Hepatocyte (in vitro differentiated cells): ENCODE measurements at regions not wholly inside any gene's neighbourhood (a gene's known extent, or its start where the extent isn't known, plus 50 kb on each side); places are given as distances from the start of the nearest gene placed in this dataset.
A peak's percentile ranks its signal among the peaks of the same experiment; 100 is the strongest.

Experiments
- DNase-seq: peaks from one replicate; pipeline ENCODE4 v3.0.0-alpha.2; 2016; ENCODE audit warnings: low spot score
- H2AFZ ChIP-seq: fragments of 200-600 bp; sonication (generic); 2 replicates; pipeline ENCODE4 v1.6.0; 2016; ENCODE audit warnings: antibody characterized with exemption, mild to moderate bottlenecking
- H3K27ac ChIP-seq: fragments of 200-600 bp; sonication (generic); 2 replicates; pipeline ENCODE4 v1.5.1; 2016; ENCODE audit warnings: mild to moderate bottlenecking
- H3K27me3 ChIP-seq: fragments of 200-600 bp; sonication (generic); 2 replicates; pipeline ENCODE4 v1.6.1; 2016
- H3K36me3 ChIP-seq: fragments of 200-600 bp; sonication (generic); replicated peaks from 2 replicates; pipeline ENCODE4 v1.5.1; 2016; ENCODE audit warnings: low read depth; ENCODE audit not compliant: insufficient read depth
- H3K4me1 ChIP-seq: fragments of 200-600 bp; sonication (generic); 2 replicates; pipeline ENCODE4 v1.5.1; 2016; ENCODE audit warnings: mild to moderate bottlenecking, moderate library complexity; ENCODE audit not compliant: insufficient read depth
- H3K4me2 ChIP-seq: fragments of 200-600 bp; sonication (generic); 2 replicates; pipeline ENCODE4 v1.6.0; 2016
- H3K4me3 ChIP-seq: fragments of 200-600 bp; sonication (generic); 2 replicates; pipeline ENCODE4 v1.5.1; 2016; ENCODE audit warnings: mild to moderate bottlenecking
- H3K79me2 ChIP-seq: fragments of 200-600 bp; sonication (generic); 2 replicates; pipeline ENCODE4 v1.6.0; 2017; ENCODE audit warnings: mild to moderate bottlenecking
- H3K9me2 ChIP-seq: fragments of 200-600 bp; sonication (generic); replicated peaks from 2 replicates; pipeline ENCODE4 v1.6.0; 2017; ENCODE audit warnings: mild to moderate bottlenecking; ENCODE audit not compliant: insufficient read depth
- H3K9me3 ChIP-seq: fragments of 200-600 bp; sonication (generic); 2 replicates; pipeline ENCODE4 v1.5.1; 2016; ENCODE audit warnings: low read depth, mild to moderate bottlenecking
- H4K20me1 ChIP-seq: fragments of 200-600 bp; sonication (generic); 2 replicates; pipeline ENCODE4 v1.6.0; 2016; ENCODE audit warnings: mild to moderate bottlenecking; ENCODE audit not compliant: insufficient read depth, poor library complexity, severe bottlenecking
- EZH2 ChIP-seq: fragments of 200-600 bp; sonication (generic); IDR thresholded peaks from 2 replicates; pipeline ENCODE4 v1.6.1; 2016; ENCODE audit warnings: antibody characterized with exemption, mild to moderate bottlenecking, borderline replicate concordance
- EZH2phosphoT487 ChIP-seq: fragments of 200-600 bp; sonication (generic); IDR thresholded peaks from one replicate; pipeline ENCODE4 v1.6.1; 2018; ENCODE audit warnings: antibody characterized with exemption, mild to moderate bottlenecking, low read depth, moderate library complexity; ENCODE audit not compliant: unreplicated experiment, severe bottlenecking
- WGBS: methylation state at CpG from one replicate; pipeline ENCODE4 v1.1.6; 2016; ENCODE audit warnings: low lambda C conversion rate; ENCODE audit errors: missing lambda C conversion rate; 5-methylcytosine and 5-hydroxymethylcytosine counted together
- TF ChIP-seq, protein P1 (sequence below): fragments of 200-600 bp; sonication (generic); IDR thresholded peaks from 2 replicates; pipeline ENCODE4 v1.5.1; 2016; ENCODE audit warnings: antibody characterized with exemption, mild to moderate bottlenecking; ENCODE audit not compliant: poor library complexity

DNA sequence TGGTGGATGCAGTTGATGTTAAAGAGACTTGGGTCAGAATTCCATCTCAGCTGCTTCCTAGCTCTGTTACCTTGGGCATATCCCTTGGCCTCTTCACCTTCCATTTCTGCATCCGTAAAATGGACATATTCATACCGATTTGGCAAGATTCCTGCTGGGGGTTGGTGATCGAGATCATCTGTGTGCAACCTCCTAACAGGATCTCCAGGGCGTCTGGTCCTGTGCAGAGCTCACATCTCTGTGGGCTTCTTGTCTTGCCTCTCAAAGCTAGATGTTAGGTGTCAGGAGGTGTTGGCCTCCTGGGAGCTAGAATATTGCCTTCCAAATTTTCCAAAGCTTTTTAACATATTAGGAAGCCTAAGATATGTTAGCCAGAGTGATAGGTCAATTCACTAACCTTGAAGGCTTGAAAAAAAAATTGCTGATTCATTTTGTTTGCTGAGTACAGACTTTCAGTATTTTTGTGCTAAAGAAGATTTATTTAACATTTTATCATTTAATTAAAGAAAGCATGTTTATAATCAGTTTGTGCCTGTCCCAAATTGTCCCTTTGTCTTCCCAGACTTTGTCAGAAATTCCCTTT, 69.7 kb upstream of the ZNF516 start:
- DNase-seq = no peak
- Histone ChIP-seq H3K27me3 (no peaks in the 10 kb centered on the region), H3K9me2 (no peaks in the 10 kb centered on the region), H3K36me3 (no peaks in the 10 kb centered on the region), H3K4me3 (no peak overlapping the region), H3K9me3 (no peaks in the 10 kb centered on the region), H3K79me2 (no peaks in the 10 kb centered on the region), H2AFZ (no peak overlapping the region), H4K20me1 (no peaks in the 10 kb centered on the region), H3K27ac (peak overlapping the region; percentile 27), H3K4me2 (peak overlapping the region; percentile 55), H3K4me1 (peaks cover 11% of the 10 kb centered on the region)
- 67% methylated on average over 4 of the region's 4 CpGs for WGBS
- TF ChIP-seq EZH2phosphoT487 (no peak), EZH2 (no peak)
- TF ChIP-seq, protein P1, sequence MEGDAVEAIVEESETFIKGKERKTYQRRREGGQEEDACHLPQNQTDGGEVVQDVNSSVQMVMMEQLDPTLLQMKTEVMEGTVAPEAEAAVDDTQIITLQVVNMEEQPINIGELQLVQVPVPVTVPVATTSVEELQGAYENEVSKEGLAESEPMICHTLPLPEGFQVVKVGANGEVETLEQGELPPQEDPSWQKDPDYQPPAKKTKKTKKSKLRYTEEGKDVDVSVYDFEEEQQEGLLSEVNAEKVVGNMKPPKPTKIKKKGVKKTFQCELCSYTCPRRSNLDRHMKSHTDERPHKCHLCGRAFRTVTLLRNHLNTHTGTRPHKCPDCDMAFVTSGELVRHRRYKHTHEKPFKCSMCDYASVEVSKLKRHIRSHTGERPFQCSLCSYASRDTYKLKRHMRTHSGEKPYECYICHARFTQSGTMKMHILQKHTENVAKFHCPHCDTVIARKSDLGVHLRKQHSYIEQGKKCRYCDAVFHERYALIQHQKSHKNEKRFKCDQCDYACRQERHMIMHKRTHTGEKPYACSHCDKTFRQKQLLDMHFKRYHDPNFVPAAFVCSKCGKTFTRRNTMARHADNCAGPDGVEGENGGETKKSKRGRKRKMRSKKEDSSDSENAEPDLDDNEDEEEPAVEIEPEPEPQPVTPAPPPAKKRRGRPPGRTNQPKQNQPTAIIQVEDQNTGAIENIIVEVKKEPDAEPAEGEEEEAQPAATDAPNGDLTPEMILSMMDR = no peak

- H3K79me2 ChIP-seq = no peaks in the 10 kb centered on the region
- H3K9me2 ChIP-seq = no peaks in the 10 kb centered on the region
- no peak overlapping the region for H3K4me3 ChIP-seq
- H3K4me2 ChIP-seq = no peak overlapping the region
- H3K9me3 ChIP-seq = no peaks in the 10 kb centered on the region
- H3K4me1 ChIP-seq = peaks cover 11% of the 10 kb centered on the region
- H3K36me3 ChIP-seq = no peaks in the 10 kb centered on the region
- WGBS = 94% methylated on average over 8 of the region's 8 CpGs
- DNase-seq = no peak
- no peaks in the 10 kb centered on the region for H4K20me1 ChIP-seq
- H3K27ac ChIP-seq = peak overlapping the region; percentile 27
- H2AFZ ChIP-seq = no peak overlapping the region
- TF ChIP-seq EZH2phosphoT487 = no peak
- no peak for TF ChIP-seq EZH2
- TF ChIP-seq, protein P1 = no peak
- H3K27me3 ChIP-seq = no peaks in the 10 kb centered on the region
Observed at GRCh38 chr18:76564117-76564516, 69.1 kb upstream of the ZNF516 start.

- H4K20me1 ChIP-seq = no peaks in the 10 kb centered on the region
- H3K9me3 ChIP-seq = no peaks in the 10 kb centered on the region
- no peak overlapping the region for H3K4me3 ChIP-seq
- H3K4me1 ChIP-seq = peaks cover 11% of the 10 kb centered on the region
- H3K27me3 ChIP-seq = no peaks in the 10 kb centered on the region
- no peaks in the 10 kb centered on the region for H3K36me3 ChIP-seq
- no peak overlapping the region for H3K4me2 ChIP-seq
- H2AFZ ChIP-seq = no peak overlapping the region
- no peak for DNase-seq
- TF ChIP-seq EZH2phosphoT487 (no peak), EZH2 (no peak)
- TF ChIP-seq, protein P1 = no peak
- no peaks in the 10 kb centered on the region for H3K9me2 ChIP-seq
- WGBS = 96% methylated on average over 30 of the region's 30 CpGs
- H3K79me2 ChIP-seq = no peaks in the 10 kb centered on the region
- no peak overlapping the region for H3K27ac ChIP-seq
Observed at GRCh38 chr18:76562286-76563122, 67.5 kb upstream of the ZNF516 start.
